ENCODE measurements at regions not wholly inside any gene's neighbourhood (a gene's known extent, or its start where the extent isn't known, plus 50 kb on each side); places are given as distances from the start of the nearest gene placed in this dataset.
"Not testable (repeated sequence)": the region's sequence is repeated elsewhere in the genome, so short reads cannot be mapped to it uniquely, and the experiment has no call there.

DNA sequence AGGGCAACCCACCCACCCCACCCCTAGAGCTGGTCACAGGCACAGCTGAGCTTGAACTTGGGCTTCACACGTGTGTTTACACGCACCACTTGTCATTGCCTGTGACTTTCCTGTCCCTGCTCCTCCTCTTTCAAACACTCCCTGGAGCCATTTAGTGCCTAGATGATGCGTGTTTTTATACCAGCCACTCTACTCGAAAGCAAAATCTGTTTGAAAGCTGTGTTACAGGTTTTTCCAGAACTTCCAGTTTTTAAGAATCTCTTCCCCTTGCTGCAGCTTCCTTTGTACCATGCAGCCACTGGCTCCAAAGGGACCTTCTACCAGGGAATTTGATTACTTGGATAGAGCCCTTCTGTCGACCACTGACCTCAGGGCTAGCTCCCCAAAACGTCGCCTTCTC is 78.8 kb upstream of the SPRY4 start:
- Mint-ChIP-seq H3K27me3 (ENCODE audit: unreplicated experiment) (peaks cover 6% of the 10 kb centered on the region), H3K36me3 (ENCODE audit: low read depth, unreplicated experiment) (no peaks in the 10 kb centered on the region), H3K27ac (ENCODE audit: unreplicated experiment) (no peak overlapping the region), H3K9me3 (ENCODE audit: unreplicated experiment) (no peaks in the 10 kb centered on the region), H3K4me3 (ENCODE audit: unreplicated experiment) (no peak overlapping the region), H3K4me1 (ENCODE audit: unreplicated experiment) (peaks cover 6% of the 10 kb centered on the region)
- no peak for DNase-seq (ENCODE audit: low spot score)
- TF ChIP-seq CTCF (IDR thresholded peaks at IDR 0.05; ENCODE audit: unreplicated experiment) = no peak

- no peak overlapping the region for H3K27ac Mint-ChIP-seq (ENCODE audit: unreplicated experiment)
- no peak for TF ChIP-seq CTCF (IDR thresholded peaks at IDR 0.05; ENCODE audit: unreplicated experiment)
- H3K36me3 Mint-ChIP-seq (ENCODE audit: low read depth, unreplicated experiment) = peaks cover 1% of the 10 kb centered on the region
Measured at GRCh38 chr5:142402752-142403318, 78.0 kb upstream of the SPRY4 start.

GRCh38 chr5:142400415-142400814 is 75.6 kb upstream of the SPRY4 start:
- Mint-ChIP-seq H3K27me3 (ENCODE audit: unreplicated experiment) (peaks cover 6% of the 10 kb centered on the region), H3K36me3 (ENCODE audit: low read depth, unreplicated experiment) (peaks cover 20% of the 10 kb centered on the region), H3K9me3 (ENCODE audit: unreplicated experiment) (peaks cover 8% of the 10 kb centered on the region), H3K4me3 (ENCODE audit: unreplicated experiment) (no peak overlapping the region), H3K4me1 (ENCODE audit: unreplicated experiment) (peaks cover 10% of the 10 kb centered on the region), H3K27ac (ENCODE audit: unreplicated experiment) (no peak overlapping the region)
- no peak for TF ChIP-seq CTCF (IDR thresholded peaks at IDR 0.05; ENCODE audit: unreplicated experiment)
- DNase-seq (ENCODE audit: low spot score) = no peak

More at GRCh38 chr5:142402752-142403318, 78.0 kb upstream of the SPRY4 start:
- no peaks in the 10 kb centered on the region for H3K9me3 Mint-ChIP-seq (ENCODE audit: unreplicated experiment)
- peaks cover 6% of the 10 kb centered on the region for H3K4me1 Mint-ChIP-seq (ENCODE audit: unreplicated experiment)
- DNase-seq (ENCODE audit: low spot score) = no peak
- H3K4me3 Mint-ChIP-seq (ENCODE audit: unreplicated experiment) = no peak overlapping the region
- peaks cover 6% of the 10 kb centered on the region for H3K27me3 Mint-ChIP-seq (ENCODE audit: unreplicated experiment)

GRCh38 chr5:142399891-142400290 is 75.1 kb upstream of the SPRY4 start:
- TF ChIP-seq CTCF (IDR thresholded peaks at IDR 0.05; ENCODE audit: unreplicated experiment) = no peak
- peaks cover 10% of the 10 kb centered on the region for H3K4me1 Mint-ChIP-seq (ENCODE audit: unreplicated experiment)
- peaks cover 6% of the 10 kb centered on the region for H3K27me3 Mint-ChIP-seq (ENCODE audit: unreplicated experiment)
- peaks cover 25% of the 10 kb centered on the region for H3K36me3 Mint-ChIP-seq (ENCODE audit: low read depth, unreplicated experiment)
- peaks cover 11% of the 10 kb centered on the region for H3K9me3 Mint-ChIP-seq (ENCODE audit: unreplicated experiment)
- H3K27ac Mint-ChIP-seq (ENCODE audit: unreplicated experiment) = no peak overlapping the region
- DNase-seq (ENCODE audit: low spot score) = no peak
- no peak overlapping the region for H3K4me3 Mint-ChIP-seq (ENCODE audit: unreplicated experiment)

GRCh38 chr5:142398730-142399055 is 73.9 kb upstream of the SPRY4 start:
- Mint-ChIP-seq H3K9me3 (ENCODE audit: unreplicated experiment) (peaks cover 11% of the 10 kb centered on the region), H3K4me1 (ENCODE audit: unreplicated experiment) (peaks cover 9% of the 10 kb centered on the region), H3K27ac (ENCODE audit: unreplicated experiment) (no peak overlapping the region), H3K4me3 (ENCODE audit: unreplicated experiment) (no peak overlapping the region), H3K27me3 (ENCODE audit: unreplicated experiment) (peaks cover 2% of the 10 kb centered on the region), H3K36me3 (ENCODE audit: low read depth, unreplicated experiment) (peaks cover 25% of the 10 kb centered on the region)
- DNase-seq (ENCODE audit: low spot score) = no peak
- no peak for TF ChIP-seq CTCF (IDR thresholded peaks at IDR 0.05; ENCODE audit: unreplicated experiment)

GRCh38 chr5:142398011-142398729 is 73.3 kb upstream of the SPRY4 start:
- DNase-seq (ENCODE audit: low spot score); H3K4me3 Mint-ChIP-seq (ENCODE audit: unreplicated experiment); H3K4me1 Mint-ChIP-seq (ENCODE audit: unreplicated experiment); H3K27me3 Mint-ChIP-seq (ENCODE audit: unreplicated experiment); H3K27ac Mint-ChIP-seq (ENCODE audit: unreplicated experiment): not testable (repeated sequence)
- peaks cover 11% of the 10 kb centered on the region for H3K9me3 Mint-ChIP-seq (ENCODE audit: unreplicated experiment)
- H3K36me3 Mint-ChIP-seq (ENCODE audit: low read depth, unreplicated experiment) = peaks cover 27% of the 10 kb centered on the region

Measured in endothelial cell (in vitro differentiated cells).